Activated naive CD8-positive, alpha-beta T cell (primary cell): ENCODE measurements at regions not wholly inside any gene's neighbourhood (a gene's known extent, or its start where the extent isn't known, plus 50 kb on each side); places are given as distances from the start of the nearest gene placed in this dataset.
A peak's percentile ranks its signal among the peaks of the same experiment; 100 is the strongest.

Experiments used
- H3K27ac Mint-ChIP-seq: one replicate; pipeline ENCODE4 v1.8.0; 2021; ENCODE audit warnings: mixed read lengths
- H3K27me3 Mint-ChIP-seq: one replicate; pipeline ENCODE4 v1.8.0; 2021; ENCODE audit warnings: mixed read lengths
- H3K36me3 Mint-ChIP-seq: one replicate; pipeline ENCODE4 v1.8.0; 2021; ENCODE audit warnings: mixed read lengths
- H3K4me1 Mint-ChIP-seq: one replicate; pipeline ENCODE4 v1.8.0; 2021; ENCODE audit warnings: low read depth, mixed read lengths
- H3K4me3 Mint-ChIP-seq: one replicate; pipeline ENCODE4 v1.8.0; 2021; ENCODE audit warnings: mild to moderate bottlenecking, mixed read lengths
- H3K9me3 Mint-ChIP-seq: one replicate; pipeline ENCODE4 v1.8.0; 2021; ENCODE audit warnings: low read depth, mixed read lengths

GRCh38 chrX:15191830-15192229 is 78.1 kb downstream of the ASB9 start:
- H3K9me3 Mint-ChIP-seq, result no peaks in the 10 kb centered on the region
- H3K27me3 Mint-ChIP-seq, result no peaks in the 10 kb centered on the region
- H3K4me3 Mint-ChIP-seq, result no peak overlapping the region
- H3K27ac Mint-ChIP-seq, result no peak overlapping the region
- no peaks in the 10 kb centered on the region for H3K36me3 Mint-ChIP-seq
- no peaks in the 10 kb centered on the region for H3K4me1 Mint-ChIP-seq

- no peaks in the 10 kb centered on the region for H3K27me3 Mint-ChIP-seq
- no peaks in the 10 kb centered on the region for H3K9me3 Mint-ChIP-seq
- H3K4me1 Mint-ChIP-seq, result no peaks in the 10 kb centered on the region
- no peak overlapping the region for H3K27ac Mint-ChIP-seq
- H3K36me3 Mint-ChIP-seq, result no peaks in the 10 kb centered on the region
- H3K4me3 Mint-ChIP-seq, result no peak overlapping the region
Observed at GRCh38 chrX:15188039-15188438, 81.8 kb downstream of the ASB9 start.

- H3K36me3 Mint-ChIP-seq, result no peaks in the 10 kb centered on the region
- no peaks in the 10 kb centered on the region for H3K9me3 Mint-ChIP-seq
- no peak overlapping the region for H3K4me3 Mint-ChIP-seq
- no peak overlapping the region for H3K27ac Mint-ChIP-seq
- H3K4me1 Mint-ChIP-seq, result no peaks in the 10 kb centered on the region
- no peaks in the 10 kb centered on the region for H3K27me3 Mint-ChIP-seq
Observed at GRCh38 chrX:15177316-15177715, 92.6 kb downstream of the ASB9 start.

DNA sequence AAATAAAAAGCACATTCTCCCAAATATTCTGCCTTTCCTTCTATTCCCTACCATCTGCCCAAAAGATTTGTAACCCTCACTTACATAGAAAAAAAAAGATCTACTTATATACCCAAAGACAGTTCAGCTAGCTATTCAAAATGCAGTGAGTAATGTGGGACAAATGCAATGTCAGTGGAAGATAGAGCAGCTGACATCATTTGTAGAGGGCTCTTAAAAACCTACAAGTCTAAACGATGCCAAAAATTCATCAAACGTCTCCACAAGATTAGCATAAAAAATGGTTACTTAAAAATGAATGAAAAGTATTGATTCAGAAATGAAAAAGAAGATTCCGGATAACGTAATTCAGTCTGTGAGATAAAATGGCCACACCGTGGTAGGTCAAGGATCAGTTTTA is 96.5 kb downstream of the ASB9 start:
- H3K36me3 Mint-ChIP-seq, result no peaks in the 10 kb centered on the region
- peaks cover 8% of the 10 kb centered on the region for H3K4me1 Mint-ChIP-seq
- no peaks in the 10 kb centered on the region for H3K9me3 Mint-ChIP-seq
- H3K27me3 Mint-ChIP-seq, result no peaks in the 10 kb centered on the region
- no peak overlapping the region for H3K4me3 Mint-ChIP-seq
- H3K27ac Mint-ChIP-seq, result no peak overlapping the region

- Mint-ChIP-seq H3K27ac (no peak overlapping the region), H3K36me3 (no peaks in the 10 kb centered on the region), H3K27me3 (no peaks in the 10 kb centered on the region), H3K4me1 (peaks cover 8% of the 10 kb centered on the region), H3K4me3 (no peak overlapping the region), H3K9me3 (peaks cover 3% of the 10 kb centered on the region)
Observed at GRCh38 chrX:15170927-15171326, 99.0 kb downstream of the ASB9 start.

DNA sequence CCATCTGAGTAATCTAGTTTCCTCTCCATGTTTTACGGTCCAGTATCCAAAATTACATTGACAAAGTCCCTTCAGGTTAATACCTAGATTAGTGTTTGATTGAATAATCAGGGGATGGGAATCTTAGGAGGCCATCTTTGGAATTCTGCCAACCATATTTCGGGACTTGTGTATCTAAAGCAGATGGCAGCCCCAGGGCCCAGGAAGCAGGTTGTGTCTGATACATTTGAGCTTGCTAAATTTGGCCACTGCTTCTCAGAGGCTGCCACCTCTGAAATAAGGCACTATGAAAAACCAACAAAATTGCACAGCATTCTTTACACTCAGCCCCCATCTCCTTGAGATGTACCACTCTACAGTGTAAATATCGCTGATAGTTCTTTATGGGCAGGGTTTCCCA is 102.1 kb downstream of the ASB9 start:
- Mint-ChIP-seq H3K27ac (no peak overlapping the region), H3K27me3 (no peaks in the 10 kb centered on the region), H3K9me3 (peaks cover 4% of the 10 kb centered on the region), H3K4me3 (no peak overlapping the region), H3K4me1 (peaks cover 8% of the 10 kb centered on the region), H3K36me3 (no peaks in the 10 kb centered on the region)

DNA sequence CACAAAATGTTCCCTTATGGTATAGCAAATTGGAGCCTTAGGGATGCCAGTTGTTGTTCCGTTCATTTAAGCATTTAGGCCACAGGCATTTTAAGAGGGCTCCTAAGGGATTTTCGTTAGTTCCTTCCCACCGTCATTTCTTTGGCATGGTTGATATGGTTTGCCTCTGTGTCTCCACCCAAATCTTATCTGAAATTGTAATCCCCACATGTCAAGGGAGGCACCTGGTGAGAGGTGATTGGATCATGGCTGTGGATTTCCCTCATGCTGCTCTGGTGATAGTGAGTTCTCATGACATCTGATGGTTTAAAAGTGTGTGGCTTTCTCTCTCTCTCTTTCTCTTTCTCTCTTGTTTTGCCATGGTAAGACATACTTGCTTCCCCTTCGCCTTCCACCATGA is 104.1 kb downstream of the ASB9 start:
- no peaks in the 10 kb centered on the region for H3K27me3 Mint-ChIP-seq
- peaks cover 4% of the 10 kb centered on the region for H3K9me3 Mint-ChIP-seq
- peaks cover 15% of the 10 kb centered on the region for H3K4me1 Mint-ChIP-seq
- H3K27ac Mint-ChIP-seq, result no peak overlapping the region
- no peak overlapping the region for H3K4me3 Mint-ChIP-seq
- no peaks in the 10 kb centered on the region for H3K36me3 Mint-ChIP-seq

DNA sequence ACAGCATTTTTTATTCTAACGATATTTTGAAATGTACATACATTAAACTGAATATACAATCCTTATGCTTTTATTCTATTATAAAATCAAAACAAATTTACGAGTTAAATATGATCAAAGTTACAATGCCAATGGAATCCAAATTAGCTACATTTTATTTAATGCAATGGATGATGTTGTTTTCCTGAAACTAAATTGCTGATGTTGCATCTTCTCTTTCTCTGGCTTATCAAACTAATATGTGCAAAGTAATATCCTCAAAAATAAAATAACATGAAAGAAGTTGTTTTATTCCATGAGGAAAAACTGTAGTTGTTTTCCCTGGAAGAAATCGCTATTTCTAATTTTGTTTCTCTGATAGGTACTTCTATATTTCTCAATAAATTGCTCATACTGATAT is 106.8 kb downstream of the ASB9 start:
- peaks cover 2% of the 10 kb centered on the region for H3K36me3 Mint-ChIP-seq
- H3K4me1 Mint-ChIP-seq, result peaks cover 30% of the 10 kb centered on the region
- H3K27ac Mint-ChIP-seq, result no peak overlapping the region
- no peak overlapping the region for H3K4me3 Mint-ChIP-seq
- H3K9me3 Mint-ChIP-seq, result peaks cover 4% of the 10 kb centered on the region
- H3K27me3 Mint-ChIP-seq, result no peaks in the 10 kb centered on the region

GRCh38 chrX:15160558-15161095 is 109.3 kb downstream of the ASB9 start:
- Mint-ChIP-seq H3K4me1 (peaks cover 44% of the 10 kb centered on the region), H3K27ac (no peak overlapping the region)

GRCh38 chrX:15158736-15159406 is 111.0 kb downstream of the ASB9 start:
- Mint-ChIP-seq H3K4me1 (peaks cover 51% of the 10 kb centered on the region), H3K9me3 (no peaks in the 10 kb centered on the region), H3K4me3 (peak overlapping the region; percentile 82), H3K27ac (peak overlapping the region; percentile 95), H3K27me3 (no peaks in the 10 kb centered on the region), H3K36me3 (peaks cover 2% of the 10 kb centered on the region)

More at GRCh38 chrX:15160558-15161095, 109.3 kb downstream of the ASB9 start:
- no peaks in the 10 kb centered on the region for H3K27me3 Mint-ChIP-seq
- H3K9me3 Mint-ChIP-seq, result no peaks in the 10 kb centered on the region
- peaks cover 2% of the 10 kb centered on the region for H3K36me3 Mint-ChIP-seq
- no peak overlapping the region for H3K4me3 Mint-ChIP-seq

GRCh38 chrX:15158350-15158735 is 111.5 kb downstream of the ASB9 start:
- H3K27ac Mint-ChIP-seq, result peak overlapping the region; percentile 95
- peaks cover 52% of the 10 kb centered on the region for H3K4me1 Mint-ChIP-seq
- H3K9me3 Mint-ChIP-seq, result no peaks in the 10 kb centered on the region
- H3K27me3 Mint-ChIP-seq, result no peaks in the 10 kb centered on the region
- H3K36me3 Mint-ChIP-seq, result peaks cover 2% of the 10 kb centered on the region
- peak overlapping the region; percentile 82 for H3K4me3 Mint-ChIP-seq

DNA sequence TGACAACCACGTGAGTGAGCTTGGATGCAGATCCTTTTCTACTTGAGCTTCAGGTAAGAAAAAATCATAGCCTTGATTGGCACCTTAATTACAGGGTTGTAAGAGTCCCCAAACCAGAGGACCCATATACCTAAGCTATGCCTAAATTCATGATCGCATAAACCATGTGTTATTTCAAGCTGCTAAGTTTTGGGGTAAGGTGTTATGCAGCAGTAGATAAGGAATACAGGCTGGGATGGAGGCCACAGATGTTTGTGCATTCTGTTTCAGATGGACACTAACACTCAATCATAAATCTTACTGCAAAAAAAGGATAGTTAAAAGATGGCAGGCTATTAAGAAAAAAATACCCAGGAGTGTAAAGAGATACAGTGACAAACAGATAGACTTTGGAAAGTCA is 112.3 kb downstream of the ASB9 start:
- H3K27me3 Mint-ChIP-seq, result no peaks in the 10 kb centered on the region
- H3K4me1 Mint-ChIP-seq, result peaks cover 57% of the 10 kb centered on the region
- H3K36me3 Mint-ChIP-seq, result peaks cover 2% of the 10 kb centered on the region
- H3K9me3 Mint-ChIP-seq, result no peaks in the 10 kb centered on the region
- no peak overlapping the region for H3K4me3 Mint-ChIP-seq
- H3K27ac Mint-ChIP-seq, result peak overlapping the region; percentile 7

GRCh38 chrX:15151267-15152186 is 118.4 kb downstream of the ASB9 start:
- Mint-ChIP-seq H3K4me3 (peak overlapping the region; percentile 68), H3K4me1 (peaks cover 49% of the 10 kb centered on the region), H3K9me3 (no peaks in the 10 kb centered on the region), H3K36me3 (no peaks in the 10 kb centered on the region), H3K27me3 (no peaks in the 10 kb centered on the region), H3K27ac (peak overlapping the region; percentile 94)

DNA sequence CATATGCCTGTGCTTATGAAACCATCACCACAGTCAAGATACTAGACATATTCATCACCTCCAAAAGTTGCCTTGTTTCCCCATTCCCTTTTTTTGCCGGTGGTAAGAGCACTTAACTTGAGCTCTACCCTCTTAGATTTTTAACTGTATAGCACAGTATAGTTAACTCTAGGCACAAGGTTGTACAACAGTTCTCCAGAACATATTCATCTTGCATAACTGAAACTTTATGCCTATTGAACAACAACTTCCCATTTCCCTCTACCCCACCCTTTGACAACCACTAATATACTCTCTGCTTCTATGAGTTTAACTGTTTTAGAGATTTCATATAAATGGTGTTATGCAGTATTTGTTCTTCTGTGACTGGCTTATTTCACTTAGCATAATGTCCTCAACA is 119.3 kb downstream of the ASB9 start:
- Mint-ChIP-seq H3K27me3 (no peaks in the 10 kb centered on the region), H3K9me3 (no peaks in the 10 kb centered on the region), H3K36me3 (no peaks in the 10 kb centered on the region), H3K27ac (no peak overlapping the region), H3K4me3 (no peak overlapping the region), H3K4me1 (peaks cover 43% of the 10 kb centered on the region)

DNA sequence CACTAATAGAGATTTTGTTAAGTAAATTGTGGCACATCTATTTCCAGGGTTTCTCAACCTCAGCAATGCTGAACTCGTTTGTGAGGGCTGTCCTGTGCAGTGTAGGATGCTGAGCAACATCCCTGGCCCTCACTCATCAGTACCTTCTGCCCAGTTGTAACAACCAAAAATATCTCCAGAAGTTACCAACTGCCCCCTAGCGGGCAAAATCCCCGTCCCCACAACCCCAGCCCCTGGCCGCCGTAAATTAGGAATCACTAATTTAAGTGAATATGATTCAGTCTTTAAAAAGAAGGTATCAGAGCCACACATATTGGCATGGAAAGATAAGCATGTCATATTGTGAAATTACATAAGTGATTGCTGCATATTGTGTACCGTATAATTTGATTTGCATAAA is 123.4 kb downstream of the ASB9 start:
- Mint-ChIP-seq H3K27ac (no peak overlapping the region), H3K4me3 (no peak overlapping the region), H3K27me3 (no peaks in the 10 kb centered on the region), H3K36me3 (no peaks in the 10 kb centered on the region), H3K4me1 (peaks cover 35% of the 10 kb centered on the region), H3K9me3 (no peaks in the 10 kb centered on the region)
